ENCODE measurements at regions not wholly inside any gene's neighbourhood (a gene's known extent, or its start where the extent isn't known, plus 50 kb on each side); places are given as distances from the start of the nearest gene placed in this dataset.
"Not testable (repeated sequence)": the region's sequence is repeated elsewhere in the genome, so short reads cannot be mapped to it uniquely, and the experiment has no call there.

- H3K4me3 ChIP-seq (ENCODE audit: low read depth, low read length) = no peak overlapping the region
- TF ChIP-seq CTCF (IDR thresholded peaks at IDR 0.05; ENCODE audit: borderline replicate concordance, insufficient read depth, low read depth, low read length) = no peak
These were observed 185.0 kb upstream of the ANKRD28 start for GRCh38 chr3:15982667-15983196.

- no peak overlapping the region for H3K4me3 ChIP-seq (ENCODE audit: low read depth, low read length)
- TF ChIP-seq CTCF (IDR thresholded peaks at IDR 0.05; ENCODE audit: borderline replicate concordance, insufficient read depth, low read depth, low read length) = no peak
These were observed 185.5 kb upstream of the ANKRD28 start for GRCh38 chr3:15983232-15983631.

GRCh38 chr3:15983693-15984092 lies 185.9 kb upstream of the ANKRD28 start:
- no peak overlapping the region for H3K4me3 ChIP-seq (ENCODE audit: low read depth, low read length)

GRCh38 chr3:15989419-15989818 lies 185.1 kb upstream of the GALNT15 start:
- H3K4me3 ChIP-seq (ENCODE audit: low read depth, low read length) = no peak overlapping the region
- 0 out of 2 replicates have a peak, but pooled peaks have one; percentile 12 for TF ChIP-seq CTCF (IDR thresholded peaks at IDR 0.05; ENCODE audit: borderline replicate concordance, insufficient read depth, low read depth, low read length)

More at GRCh38 chr3:15983693-15984092, 185.9 kb upstream of the ANKRD28 start:
- no peak for TF ChIP-seq CTCF (IDR thresholded peaks at IDR 0.05; ENCODE audit: borderline replicate concordance, insufficient read depth, low read depth, low read length)

- not testable (repeated sequence) for H3K4me3 ChIP-seq (ENCODE audit: low read depth, low read length)
These were observed 180.8 kb upstream of the GALNT15 start for GRCh38 chr3:15993660-15994059.

GRCh38 chr3:15996496-15996895 lies 178.0 kb upstream of the GALNT15 start:
- H3K4me3 ChIP-seq (ENCODE audit: low read depth, low read length) = not testable (repeated sequence)

- no peak overlapping the region for H3K4me3 ChIP-seq (ENCODE audit: low read depth, low read length)
- no peak for TF ChIP-seq CTCF (IDR thresholded peaks at IDR 0.05; ENCODE audit: borderline replicate concordance, insufficient read depth, low read depth, low read length)
These were observed 177.1 kb upstream of the GALNT15 start for GRCh38 chr3:15997274-15997943.

- H3K4me3 ChIP-seq (ENCODE audit: low read depth, low read length) = no peak overlapping the region
- TF ChIP-seq CTCF (IDR thresholded peaks at IDR 0.05; ENCODE audit: borderline replicate concordance, insufficient read depth, low read depth, low read length) = no peak
These were observed 175.6 kb upstream of the GALNT15 start for GRCh38 chr3:15998911-15999310.
